A673 (cell line): ENCODE measurements at regions not wholly inside any gene's neighbourhood (a gene's known extent, or its start where the extent isn't known, plus 50 kb on each side); places are given as distances from the start of the nearest gene placed in this dataset.

Experiments
- BruUV-seq: library from RNA; stranded (reverse); fragments of 400-500 nt; replicated peaks from 2 replicates; lab custom pipeline; 2021; lab: Mats Ljungman, UMichigan
- CTCF ChIA-PET: fragments of 300-600 bp; sonication (Branson Sonifier 250); formaldehyde crosslinking; loops from one replicate; lab custom pipeline; 2022; ENCODE audit warnings: antibody characterized with exemption; lab: Charles Lee
- POLR2A ChIA-PET: fragments of 300-600 bp; sonication (Branson Sonifier 250); formaldehyde crosslinking; loops from one replicate; lab custom pipeline; 2022; ENCODE audit warnings: antibody characterized with exemption; ENCODE audit not compliant: low non-redundant PET; lab: Charles Lee
- DNase-seq: peaks from one replicate; pipeline ENCODE4 v3.0.0-alpha.2; 2015; ENCODE audit warnings: low spot score
- H3K27ac ChIP-seq: fragments of 200-600 bp; sonication (generic); 2 replicates; pipeline ENCODE4 v1.5.1; 2016; ENCODE audit warnings: mixed run types, low read depth, mild to moderate bottlenecking, mixed read lengths, antibody characterized with exemption, low read length; ENCODE audit not compliant: poor library complexity, severe bottlenecking
- H3K27me3 ChIP-seq: fragments of 200-600 bp; sonication (generic); replicated peaks from 2 replicates; pipeline ENCODE4 v1.6.1; 2017; ENCODE audit warnings: mixed run types, low read depth, mild to moderate bottlenecking, mixed read lengths, antibody characterized with exemption, low read length; ENCODE audit not compliant: insufficient read depth, poor library complexity
- H3K36me3 ChIP-seq: fragments of 200-600 bp; sonication (generic); 2 replicates; pipeline ENCODE4 v1.6.1; 2016; ENCODE audit warnings: mixed run types, mild to moderate bottlenecking, mixed read lengths, antibody characterized with exemption, low read length; ENCODE audit not compliant: insufficient read depth, poor library complexity, severe bottlenecking
- H3K4me1 ChIP-seq: fragments of 200-600 bp; sonication (generic); 2 replicates; pipeline ENCODE4 v1.6.1; 2017; ENCODE audit warnings: mixed run types, mild to moderate bottlenecking, mixed read lengths, antibody characterized with exemption, low read length; ENCODE audit not compliant: insufficient read depth, poor library complexity, severe bottlenecking
- H3K4me3 ChIP-seq: fragments of 200-600 bp; sonication (generic); 2 replicates; pipeline ENCODE4 v1.5.1; 2016; ENCODE audit warnings: low read depth, mixed run types, mild to moderate bottlenecking, mixed read lengths, low read length; ENCODE audit not compliant: poor library complexity, severe bottlenecking
- H3K9me3 ChIP-seq: fragments of 200-600 bp; sonication (generic); 2 replicates; pipeline ENCODE4 v1.6.1; 2016; ENCODE audit warnings: mixed run types, low read depth, mild to moderate bottlenecking, mixed read lengths, antibody characterized with exemption, low read length; ENCODE audit not compliant: poor library complexity, severe bottlenecking
- CTCF ChIP-seq: fragments of 300-800, 200-600 bp; sonication (generic); conservative IDR thresholded peaks from 2 replicates; pipeline ENCODE4 v1.5.1; 2017; ENCODE audit warnings: low read depth, mild to moderate bottlenecking, antibody characterized with exemption, low read length, moderate library complexity, mixed read lengths
- EZH2 ChIP-seq: fragments of 200-600 bp; sonication (generic); IDR thresholded peaks from 2 replicates; pipeline ENCODE4 v1.6.1; 2017; ENCODE audit warnings: borderline replicate concordance, low read depth, mild to moderate bottlenecking, mixed read lengths, antibody characterized with exemption, low read length; ENCODE audit not compliant: poor library complexity, severe bottlenecking
- intact Hi-C: fragments of 100-400 bp; cut with micrococcal nuclease; formaldehyde crosslinking; loops from one replicate; pipeline ENCODE4 v1.10.0; 2022; ENCODE audit not compliant: unreplicated experiment

GRCh38 chr1:78401148-78401547 is 89.6 kb upstream of the PTGFR start:
- no peak overlapping the region for H3K27ac ChIP-seq
- TF ChIP-seq EZH2: no peak
- no peak for TF ChIP-seq CTCF
- ChIA-PET POLR2A (no interaction called here), CTCF (no interaction called here)
- H3K36me3 ChIP-seq: no peaks in the 10 kb centered on the region
- H3K9me3 ChIP-seq: no peaks in the 10 kb centered on the region
- intact Hi-C loops: no loop called here
- no peak overlapping the region for H3K4me3 ChIP-seq
- H3K4me1 ChIP-seq: no peaks in the 10 kb centered on the region
- no TSS peak for BruUV-seq
- no peaks in the 10 kb centered on the region for H3K27me3 ChIP-seq
- DNase-seq: no peak

GRCh38 chr1:78408192-78408591 is 82.6 kb upstream of the PTGFR start:
- POLR2A ChIA-PET: no interaction called here
- Histone ChIP-seq H3K27ac (no peak overlapping the region), H3K36me3 (no peaks in the 10 kb centered on the region), H3K4me1 (no peaks in the 10 kb centered on the region), H3K27me3 (no peaks in the 10 kb centered on the region), H3K4me3 (no peak overlapping the region), H3K9me3 (peaks cover 9% of the 10 kb centered on the region)
- BruUV-seq: no TSS peak
- no peak for TF ChIP-seq CTCF
- TF ChIP-seq EZH2: no peak
- no peak for DNase-seq
- CTCF ChIA-PET: no interaction called here
- intact Hi-C loops: no loop called here

- ChIA-PET POLR2A (no interaction called here), CTCF (no interaction called here)
- no peak overlapping the region for H3K4me3 ChIP-seq
Observed at GRCh38 chr1:78408810-78409209, 82.0 kb upstream of the PTGFR start.

More at GRCh38 chr1:78408810-78409209, 82.0 kb upstream of the PTGFR start:
- no TSS peak for BruUV-seq
- no peak for DNase-seq
- no peaks in the 10 kb centered on the region for H3K36me3 ChIP-seq
- no peak overlapping the region for H3K27ac ChIP-seq
- TF ChIP-seq CTCF: no peak
- no peak for TF ChIP-seq EZH2
- H3K9me3 ChIP-seq: peaks cover 9% of the 10 kb centered on the region
- intact Hi-C loops: no loop called here
- H3K27me3 ChIP-seq: no peaks in the 10 kb centered on the region
- no peaks in the 10 kb centered on the region for H3K4me1 ChIP-seq
